HG03280 (cell line): ENCODE measurements at regions not wholly inside any gene's neighbourhood (a gene's known extent, or its start where the extent isn't known, plus 50 kb on each side); places are given as distances from the start of the nearest gene placed in this dataset.
"Not testable (repeated sequence)": the region's sequence is repeated elsewhere in the genome, so short reads cannot be mapped to it uniquely, and the experiment has no call there.

Experiments
- ATAC-seq: cut with Tn5 transposase; IDR thresholded peaks from one replicate; pipeline ENCODE4 v1.9.1; 2021; ENCODE audit warnings: mild to moderate bottlenecking, moderate library complexity; ENCODE audit not compliant: unreplicated experiment

DNA sequence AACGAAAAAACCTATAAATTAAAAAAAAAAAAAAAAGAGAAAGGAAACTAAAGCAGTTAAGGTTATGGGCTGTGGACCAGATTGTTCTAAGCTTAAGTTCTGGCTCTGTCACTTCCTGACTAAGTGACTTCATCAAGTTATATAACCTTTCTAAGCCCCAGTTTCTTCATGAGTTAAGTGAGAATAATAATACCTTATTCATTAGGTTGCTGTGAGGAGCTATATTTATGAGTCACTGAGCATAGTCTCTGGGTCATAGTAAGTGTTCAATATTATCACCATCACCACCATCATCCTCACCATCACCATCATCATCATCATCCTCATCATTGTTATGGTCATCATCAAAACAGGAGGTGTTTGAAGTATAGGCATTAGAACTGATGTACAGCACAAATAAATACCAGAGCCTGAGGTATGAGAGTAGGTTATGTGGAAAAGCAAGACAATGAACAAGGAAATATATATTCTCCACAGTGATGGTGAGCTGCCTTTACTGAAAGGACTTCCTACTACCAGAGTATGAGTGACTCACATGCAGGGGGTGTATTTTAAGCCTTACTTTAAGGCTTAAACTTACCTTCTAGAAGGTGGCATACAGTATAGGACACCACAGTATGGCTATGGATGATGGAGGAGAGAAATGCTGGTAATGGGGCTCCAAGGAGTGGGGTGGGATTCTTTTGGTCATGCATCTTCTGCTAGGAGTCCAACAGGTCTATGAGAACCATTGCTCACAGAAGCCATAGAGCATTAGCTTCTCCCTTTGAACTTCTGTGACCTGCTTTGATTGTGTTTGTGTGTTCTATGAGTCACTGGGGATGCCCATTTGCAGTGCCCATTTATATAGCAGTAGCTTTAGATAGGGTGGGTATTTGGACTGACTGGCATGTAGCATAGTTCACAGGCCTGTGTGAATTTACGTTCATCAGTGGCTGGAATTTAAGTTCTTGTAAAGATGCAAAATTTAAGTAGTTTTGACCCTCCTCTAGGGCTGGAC is 104.4 kb downstream of the KLF5 start:
- ATAC-seq = no peak

DNA sequence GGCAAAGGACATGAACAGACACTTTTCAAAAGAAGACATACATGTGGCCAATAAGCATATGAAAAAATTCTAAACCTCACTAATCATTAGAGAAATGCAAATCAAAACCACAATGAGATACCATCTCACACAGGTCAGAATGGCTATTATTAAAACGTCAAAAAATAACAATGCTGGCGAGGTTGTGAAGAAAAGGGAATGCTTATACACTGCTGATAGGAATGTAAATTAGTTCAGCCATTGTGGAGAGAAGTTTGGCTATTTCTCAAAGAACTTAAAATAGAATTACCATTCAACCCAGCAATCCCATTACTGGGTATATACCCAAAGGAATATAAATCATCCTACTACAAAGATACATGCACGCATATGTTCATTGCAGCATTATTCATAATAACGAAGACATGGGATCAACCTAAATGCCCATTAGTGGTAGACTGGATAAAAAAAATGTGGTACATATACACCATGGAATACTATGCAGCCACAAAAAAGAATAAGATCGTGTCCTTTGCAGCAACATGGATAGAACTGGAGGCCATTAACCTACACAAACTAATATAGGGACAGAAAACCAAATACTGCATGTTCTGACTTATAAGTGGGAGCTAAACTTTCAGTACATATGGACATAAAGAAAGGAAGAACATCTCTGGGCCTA is 101.7 kb downstream of the KLF5 start:
- ATAC-seq = not testable (repeated sequence)

DNA sequence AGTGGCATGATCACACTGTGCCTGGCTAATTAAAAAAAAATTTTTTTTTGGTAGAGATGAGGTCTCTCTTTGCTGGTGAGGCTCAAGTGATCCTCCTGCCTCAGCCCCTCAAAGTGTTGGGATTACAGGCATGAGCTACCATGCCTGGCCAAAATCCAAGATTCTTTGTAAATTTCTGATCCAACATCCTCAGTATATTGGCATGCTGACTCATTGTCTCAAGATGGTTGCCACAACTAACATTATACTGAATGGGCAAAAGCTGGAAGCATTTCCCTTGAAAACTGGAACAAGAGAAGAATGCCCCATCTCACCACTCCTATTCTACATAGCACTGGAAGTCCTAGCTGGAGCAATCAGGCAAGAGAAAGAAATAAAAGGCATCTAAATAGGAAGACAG is 100.0 kb downstream of the KLF5 start:
- no peak for ATAC-seq

DNA sequence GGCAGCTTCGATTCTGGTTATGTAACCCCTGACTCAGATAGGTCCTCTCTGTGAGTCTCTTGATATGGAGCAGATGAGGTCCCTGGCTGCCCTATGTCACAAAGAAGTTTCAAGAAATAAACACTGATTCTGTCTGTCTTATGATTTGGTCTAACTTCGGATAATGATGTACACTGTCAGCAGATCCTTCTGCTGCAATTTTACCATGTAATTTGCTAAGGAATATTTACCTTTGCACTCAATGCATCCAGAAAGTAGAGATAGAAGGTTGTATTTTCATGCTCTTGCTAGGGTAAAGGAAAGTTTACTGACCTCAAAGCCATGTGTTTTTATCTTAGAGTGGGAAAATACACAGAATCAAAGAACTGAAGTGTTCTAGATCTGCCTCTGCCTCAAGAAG is 98.2 kb downstream of the KLF5 start:
- ATAC-seq = no peak

DNA sequence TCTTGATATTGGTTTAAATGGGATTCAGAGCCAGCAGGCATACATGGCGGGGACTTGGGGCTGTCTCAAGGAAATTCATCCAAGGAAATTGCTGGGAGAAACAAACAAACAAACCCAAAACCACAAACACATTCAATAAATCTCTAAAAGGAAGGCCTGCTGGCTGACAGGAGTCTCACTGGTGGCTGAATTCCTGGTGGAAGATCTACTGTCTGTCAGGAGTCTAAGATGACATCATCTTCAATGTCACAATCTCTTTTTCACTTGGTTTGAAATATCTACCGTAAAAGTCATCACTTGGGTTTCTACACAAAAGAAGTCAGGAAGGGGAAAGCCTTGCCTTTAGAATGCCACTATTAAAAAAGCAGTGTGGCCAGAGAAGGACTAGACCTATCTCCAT is 87.9 kb downstream of the KLF5 start:
- ATAC-seq = no peak

DNA sequence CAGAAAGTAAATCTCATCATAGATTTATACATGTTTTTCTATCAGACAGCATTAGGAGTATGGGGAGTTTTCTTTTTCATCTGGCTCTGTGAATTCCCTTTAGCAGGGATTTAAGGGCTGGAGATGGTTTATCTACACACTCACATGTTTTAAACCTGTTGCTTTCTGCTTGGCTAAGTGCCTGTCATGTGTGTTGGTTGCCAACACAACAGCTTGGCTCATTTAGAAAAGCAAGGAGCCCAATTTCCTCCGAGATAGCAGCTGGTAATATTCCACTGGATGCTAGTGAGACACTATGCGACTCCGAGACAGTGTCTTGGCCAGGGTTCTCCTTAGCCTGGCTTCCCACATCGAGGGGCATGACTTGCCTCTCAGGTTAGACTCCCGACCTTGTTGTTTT is 83.3 kb downstream of the KLF5 start:
- ATAC-seq = no peak

DNA sequence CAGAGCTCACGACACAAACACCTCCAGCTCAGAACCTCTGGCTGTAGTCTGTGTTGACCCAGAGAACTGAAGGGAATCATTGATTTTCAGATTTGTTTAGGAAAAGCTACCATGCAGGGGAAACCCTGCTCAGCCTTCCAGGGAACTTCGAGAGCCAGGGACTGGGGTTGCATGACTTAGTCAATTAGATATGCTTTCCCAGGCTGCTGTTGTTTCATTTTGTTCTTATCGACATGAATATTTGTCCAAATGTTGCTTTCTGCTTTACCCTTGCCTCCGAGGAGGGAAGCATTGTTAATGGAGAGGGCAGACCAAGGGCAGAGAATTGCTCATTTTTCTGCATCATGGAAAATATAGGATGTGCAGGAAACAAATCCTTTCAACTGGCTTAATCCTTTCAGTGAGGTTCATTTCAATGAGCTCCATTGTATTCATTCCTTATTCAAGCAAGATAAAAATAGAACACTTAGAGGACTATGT is 82.5 kb downstream of the KLF5 start:
- no peak for ATAC-seq

DNA sequence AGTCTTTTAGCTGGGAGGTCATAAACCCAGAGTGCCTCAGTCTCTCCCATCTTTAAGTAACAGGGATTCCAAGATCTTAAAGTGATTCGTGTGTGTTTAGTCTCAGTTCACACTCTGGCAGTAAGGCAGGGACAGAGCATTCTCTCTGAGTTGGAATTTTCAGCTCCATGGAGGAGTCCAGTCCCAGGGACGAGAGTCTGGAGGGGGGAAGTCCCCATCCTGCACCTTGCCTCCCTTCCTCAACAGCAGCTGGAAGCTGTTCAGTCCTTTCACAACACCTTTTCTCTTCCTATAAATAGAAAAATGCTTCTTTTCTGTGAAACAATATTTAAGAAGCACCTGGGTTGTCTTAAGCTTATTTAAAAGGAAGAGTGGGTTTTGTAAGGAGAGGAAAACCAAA is 82.0 kb downstream of the KLF5 start:
- ATAC-seq = no peak

DNA sequence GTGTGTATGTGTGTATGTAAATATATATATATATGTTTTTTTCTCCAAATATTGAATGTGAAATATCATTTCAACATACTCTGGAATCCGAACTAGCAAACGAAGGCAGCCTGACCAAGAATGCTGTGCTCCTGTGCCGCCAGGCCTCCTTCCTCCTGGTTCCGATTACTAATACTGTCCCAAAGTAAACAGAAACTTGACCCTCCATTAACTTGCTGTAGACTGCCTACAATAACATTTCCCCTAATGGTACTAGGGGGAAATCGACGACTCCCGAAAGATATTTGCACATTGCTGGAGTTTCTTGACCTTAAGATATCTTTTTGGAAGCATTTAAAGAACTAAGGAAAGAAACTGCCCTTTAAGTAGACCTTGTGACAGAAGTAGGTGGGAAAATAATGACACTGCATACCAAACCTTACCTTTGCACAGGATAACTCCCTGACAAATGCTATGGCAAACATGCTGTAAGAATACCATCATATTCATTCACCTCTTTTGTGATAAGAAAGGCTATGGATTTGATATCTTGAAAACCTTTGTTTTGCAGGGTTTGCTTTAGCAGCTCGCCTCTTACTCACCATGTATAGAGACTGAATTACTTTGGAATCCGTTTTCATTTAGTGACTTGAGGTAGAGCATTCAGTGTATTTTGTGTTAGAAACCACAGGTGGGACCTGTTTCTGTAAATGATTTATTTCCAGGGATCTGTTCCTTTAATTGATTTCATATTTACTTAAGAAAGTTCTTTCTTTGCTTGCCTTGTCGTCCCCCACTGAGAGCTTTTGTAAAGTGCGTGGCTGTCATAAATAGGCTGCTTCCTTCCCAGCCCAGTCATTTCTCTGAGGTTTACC is 80.1 kb downstream of the KLF5 start:
- ATAC-seq = no peak

DNA sequence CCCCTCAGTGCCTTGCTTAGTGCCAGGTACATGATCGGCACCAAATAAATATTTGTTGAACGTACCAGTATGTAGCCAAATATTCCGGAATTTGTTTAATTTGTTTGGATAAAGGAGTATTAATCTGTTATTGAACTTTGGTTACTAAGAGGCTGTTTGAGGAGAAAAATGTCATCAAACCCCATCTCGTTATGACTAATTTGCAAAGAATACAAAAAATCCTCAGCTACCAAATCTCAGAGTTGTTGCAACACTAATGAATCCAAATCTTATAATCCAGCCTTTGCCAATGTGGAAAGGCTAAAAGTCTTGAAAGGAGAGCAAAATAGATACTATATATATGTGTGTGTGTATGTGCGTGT is 79.5 kb downstream of the KLF5 start:
- no peak for ATAC-seq

DNA sequence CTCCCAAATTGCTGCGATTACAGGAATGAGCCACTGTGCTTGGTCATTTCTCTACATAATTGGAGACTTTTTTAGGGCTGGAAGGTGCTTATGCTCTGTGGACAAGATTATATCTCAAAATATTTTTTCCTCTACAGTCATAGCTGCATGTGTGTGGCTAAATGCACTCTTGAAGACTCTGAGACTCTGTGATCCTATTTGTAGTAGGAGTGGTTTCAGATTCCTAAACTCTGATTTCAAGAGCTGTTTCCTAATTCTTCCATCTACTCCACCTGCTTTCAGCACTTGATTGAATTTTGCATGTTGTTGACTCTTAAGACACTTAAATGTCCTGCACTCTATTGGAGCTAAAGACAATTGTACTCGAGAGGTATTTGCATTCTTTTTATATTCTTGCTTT is 78.0 kb downstream of the KLF5 start:
- no peak for ATAC-seq

DNA sequence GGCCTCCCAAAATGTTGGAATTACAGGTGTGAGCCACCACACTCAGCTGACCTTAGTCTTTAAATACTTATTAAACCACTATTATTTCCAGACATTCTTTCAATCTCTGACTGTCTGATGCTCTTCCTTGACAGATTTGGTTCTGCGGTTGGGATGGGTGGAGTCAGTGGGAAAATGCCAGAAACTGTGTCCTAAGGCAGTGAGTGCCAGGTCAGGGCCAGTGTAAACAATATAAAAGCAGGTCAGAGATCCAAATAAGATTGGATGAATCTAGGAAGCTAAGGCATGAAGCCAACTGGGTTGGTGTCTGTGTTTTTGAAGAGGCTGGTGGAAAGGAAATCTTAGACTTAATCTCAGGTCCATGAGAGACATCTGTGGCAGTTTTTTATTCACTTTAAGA is 74.7 kb downstream of the KLF5 start:
- ATAC-seq = no peak

DNA sequence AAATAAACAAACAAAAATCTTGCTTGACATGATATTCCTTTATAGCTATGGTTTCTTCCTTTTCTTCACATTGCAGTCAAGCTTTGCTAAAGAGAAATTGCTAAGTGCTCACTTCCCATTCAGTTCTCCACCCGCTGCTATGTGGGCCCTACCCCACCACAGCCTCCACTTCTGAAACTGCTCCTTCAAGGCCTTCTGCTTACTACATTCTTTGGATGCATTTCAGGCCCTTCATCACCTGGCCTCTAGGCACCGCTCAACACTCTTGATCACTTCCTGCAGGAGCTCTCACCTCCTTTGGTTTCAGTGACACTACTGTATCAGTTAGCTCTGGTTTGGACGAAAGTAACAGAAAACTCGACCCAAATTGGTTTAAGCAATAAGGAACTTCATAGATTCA is 72.4 kb downstream of the KLF5 start:
- ATAC-seq = no peak

DNA sequence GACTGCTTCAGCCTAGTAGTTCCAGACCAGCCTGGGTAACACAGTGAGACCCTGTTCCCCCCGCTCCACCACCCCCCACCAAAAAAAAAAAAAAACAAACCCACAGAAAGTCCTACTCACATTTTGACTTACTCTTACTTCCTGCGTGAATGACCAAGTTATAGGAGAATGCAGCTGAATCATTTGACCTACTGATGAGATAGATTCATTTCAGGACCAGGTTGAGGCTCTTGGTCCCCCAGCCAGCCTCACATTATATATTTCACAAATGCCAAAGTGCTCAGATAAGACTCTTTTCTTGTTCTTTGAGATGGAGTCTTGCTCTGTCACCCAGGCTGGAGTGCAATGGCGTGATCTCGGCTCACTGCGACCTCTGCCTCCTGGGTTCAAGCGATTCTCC is 70.2 kb downstream of the KLF5 start:
- no peak for ATAC-seq
